ENCODE measurements at regions not wholly inside any gene's neighbourhood (a gene's known extent, or its start where the extent isn't known, plus 50 kb on each side); places are given as distances from the start of the nearest gene placed in this dataset.
"Not testable (repeated sequence)": the region's sequence is repeated elsewhere in the genome, so short reads cannot be mapped to it uniquely, and the experiment has no call there.

DNA sequence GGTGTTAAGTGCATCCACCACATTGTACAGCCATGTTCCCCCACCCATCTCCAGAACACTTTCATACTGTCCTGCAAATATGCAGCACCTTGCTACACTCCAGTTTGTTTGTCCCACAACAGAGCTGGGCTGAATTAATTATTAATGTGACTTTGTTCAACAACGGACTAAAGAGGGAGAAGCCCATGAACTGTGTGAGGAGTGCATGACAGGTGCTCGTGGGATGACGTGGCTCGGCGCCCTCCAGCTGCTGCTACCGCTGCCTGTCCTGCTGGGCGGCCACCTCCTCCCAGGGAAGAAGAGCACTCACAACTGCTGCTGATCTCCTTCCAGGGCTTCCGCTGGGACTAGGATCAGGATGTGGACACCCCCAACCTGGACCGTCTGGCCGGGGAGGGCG is 111.2 kb upstream of the DEFB108B start:
- DNase-seq (ENCODE audit: low read depth in 3 of 3) = not testable (repeated sequence)

GRCh38 chr11:71723991-71724390 is 109.0 kb upstream of the DEFB108B start:
- not testable (repeated sequence) for DNase-seq (ENCODE audit: low read depth in 3 of 3)

- DNase-seq (ENCODE audit: low read depth in 3 of 3) = not testable (repeated sequence)
These were observed 102.3 kb upstream of the DEFB108B start for GRCh38 chr11:71730748-71731147.

GRCh38 chr11:71734368-71734767 is 98.6 kb upstream of the DEFB108B start:
- not testable (repeated sequence) for DNase-seq (ENCODE audit: low read depth in 3 of 3)

- DNase-seq (ENCODE audit: low read depth in 3 of 3) = not testable (repeated sequence)
These were observed 94.7 kb upstream of the DEFB108B start for GRCh38 chr11:71738317-71738716.

DNA sequence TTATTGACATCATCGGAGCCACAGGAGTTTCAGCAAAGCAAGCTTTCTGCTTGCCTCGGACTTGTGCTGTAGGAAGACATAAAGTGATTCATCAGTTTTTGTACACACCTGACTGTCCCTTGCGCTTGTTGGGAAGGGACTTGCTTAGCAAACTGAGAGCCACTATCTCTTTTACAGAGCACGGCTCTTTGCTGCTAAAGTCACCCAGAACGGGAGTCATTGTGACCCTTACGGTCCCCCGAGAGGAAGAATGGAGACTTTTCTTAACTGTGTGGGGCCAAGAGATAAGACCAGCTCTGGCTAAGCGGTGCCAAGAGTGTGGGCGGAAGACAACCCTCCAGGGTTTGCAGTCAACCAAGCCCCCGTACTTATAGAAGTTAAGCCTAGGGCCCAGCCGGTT is 89.6 kb upstream of the DEFB108B start:
- not testable (repeated sequence) for DNase-seq (ENCODE audit: low read depth in 3 of 3)

DNA sequence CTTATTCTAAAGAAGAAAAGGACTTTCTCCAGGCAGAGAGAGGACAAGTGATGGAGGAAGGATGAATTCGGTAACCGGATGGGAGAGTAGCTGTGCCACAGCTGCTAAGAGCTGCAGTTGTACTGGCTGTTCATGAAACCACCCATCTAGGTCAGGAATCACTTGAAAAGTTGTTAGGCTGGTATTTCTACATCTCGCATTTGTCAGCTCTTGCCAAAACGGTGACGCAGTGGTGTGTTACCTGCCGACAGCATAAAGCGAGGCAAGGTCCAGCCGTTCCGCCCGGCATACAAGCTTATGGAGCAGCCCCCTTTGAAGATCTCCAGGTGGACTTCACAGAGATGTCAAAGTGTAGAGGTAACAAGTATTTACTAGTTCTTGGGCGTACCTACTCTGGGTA is 87.3 kb upstream of the DEFB108B start:
- not testable (repeated sequence) for DNase-seq (ENCODE audit: low read depth in 3 of 3)

GRCh38 chr11:71746263-71746662 is 86.7 kb upstream of the DEFB108B start:
- not testable (repeated sequence) for DNase-seq (ENCODE audit: low read depth in 3 of 3)

GRCh38 chr11:71748965-71749620 is 83.9 kb upstream of the DEFB108B start:
- DNase-seq (ENCODE audit: low read depth in 3 of 3) = not testable (repeated sequence)

GRCh38 chr11:71750908-71751307 is 82.1 kb upstream of the DEFB108B start:
- not testable (repeated sequence) for DNase-seq (ENCODE audit: low read depth in 3 of 3)

DNA sequence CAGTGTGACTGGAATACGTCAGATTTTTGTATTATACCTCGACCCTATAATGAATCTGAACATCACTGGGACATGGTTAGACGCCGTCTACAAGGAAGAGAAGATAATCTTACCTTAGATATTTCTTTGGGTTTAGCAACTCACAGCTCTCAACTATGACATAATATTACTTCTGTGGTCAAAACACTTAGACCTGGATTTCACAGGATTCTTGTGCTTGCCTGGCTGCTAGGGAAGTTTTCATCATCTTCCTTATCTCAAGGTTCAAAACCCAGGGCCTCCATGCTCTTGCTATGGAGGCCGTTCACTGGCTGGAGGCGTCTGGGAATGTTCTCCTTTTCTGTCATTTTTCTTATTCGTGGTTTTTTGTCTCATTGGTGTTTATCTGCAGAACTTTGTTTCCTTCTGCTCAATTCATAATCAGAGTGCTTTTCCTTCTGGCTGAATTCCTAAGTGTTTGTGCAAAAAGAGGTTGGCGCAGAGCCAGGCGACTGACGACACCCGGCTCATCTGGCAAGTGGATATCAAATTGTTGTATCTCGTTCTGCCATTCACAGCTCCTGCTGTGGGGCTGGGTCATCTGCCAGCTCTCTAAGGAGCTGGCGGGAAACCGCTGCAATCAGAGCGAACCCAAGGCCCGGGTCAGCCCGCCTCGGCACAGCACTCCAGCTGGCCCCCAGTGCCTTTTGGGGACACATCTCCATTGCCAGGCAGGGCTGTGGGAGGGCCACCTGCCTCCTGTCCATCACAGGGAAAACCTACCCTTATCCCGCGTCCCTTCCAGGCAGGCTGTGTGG is 68.1 kb upstream of the DEFB108B start:
- DNase-seq (ENCODE audit: low read depth in 3 of 3) = not testable (repeated sequence)

GRCh38 chr11:71767016-71767415 is 66.0 kb upstream of the DEFB108B start:
- DNase-seq (ENCODE audit: low read depth in 3 of 3) = not testable (repeated sequence)

DNA sequence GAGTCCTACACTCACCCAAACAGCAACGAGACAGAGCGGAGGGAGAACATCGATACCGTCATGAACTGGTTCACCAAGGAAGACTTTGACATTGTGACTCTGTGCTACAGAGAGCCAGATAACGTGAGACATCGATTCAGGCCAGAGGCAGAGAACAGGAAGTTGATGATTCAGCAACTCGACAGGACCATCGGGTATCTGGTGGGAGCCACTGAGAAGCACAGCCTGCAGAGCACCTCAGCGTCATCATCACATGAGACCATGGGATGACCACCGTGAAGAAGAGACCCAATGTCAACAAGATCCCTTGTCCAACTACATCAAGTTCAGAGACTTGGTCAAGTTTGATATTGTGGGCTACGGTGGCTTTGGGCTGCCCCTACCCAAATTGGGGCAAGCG is 60.8 kb upstream of the DEFB108B start:
- not testable (repeated sequence) for DNase-seq (ENCODE audit: low read depth in 3 of 3)

DNA sequence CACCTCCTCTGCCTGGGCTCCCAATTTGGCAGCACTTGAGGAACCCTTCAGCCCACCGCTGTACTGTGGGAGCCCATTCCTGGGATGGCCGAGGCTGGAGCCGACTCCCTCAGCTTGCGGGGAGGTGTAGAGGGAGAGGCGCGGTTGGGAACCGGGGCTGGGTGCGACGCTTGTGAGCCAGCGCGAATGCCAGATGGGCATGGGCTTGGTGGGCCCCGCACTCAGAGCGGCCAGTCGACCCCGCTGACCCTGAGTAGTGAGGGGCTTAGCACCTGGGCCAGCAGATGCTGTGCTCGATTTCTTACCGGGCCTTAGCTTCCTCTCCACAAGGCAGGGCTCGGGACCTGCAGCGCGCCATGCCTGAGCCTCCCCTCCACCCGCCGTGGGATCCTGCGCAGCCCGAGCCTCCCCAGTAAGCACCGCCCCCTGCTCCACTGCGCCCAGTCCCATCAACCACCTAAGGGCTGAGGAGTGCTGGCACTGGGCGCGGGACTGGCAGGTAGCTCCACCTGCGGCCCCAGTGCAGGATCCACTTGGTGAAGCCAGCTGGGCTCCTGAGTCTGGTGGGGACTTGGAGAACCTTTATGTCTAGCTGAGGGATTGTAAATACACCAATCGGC is 58.3 kb upstream of the DEFB108B start:
- DNase-seq (ENCODE audit: low read depth in 3 of 3) = no peak

GRCh38 chr11:71780116-71780515 is 52.9 kb upstream of the DEFB108B start:
- not testable (repeated sequence) for DNase-seq (ENCODE audit: low read depth in 3 of 3)

DNA sequence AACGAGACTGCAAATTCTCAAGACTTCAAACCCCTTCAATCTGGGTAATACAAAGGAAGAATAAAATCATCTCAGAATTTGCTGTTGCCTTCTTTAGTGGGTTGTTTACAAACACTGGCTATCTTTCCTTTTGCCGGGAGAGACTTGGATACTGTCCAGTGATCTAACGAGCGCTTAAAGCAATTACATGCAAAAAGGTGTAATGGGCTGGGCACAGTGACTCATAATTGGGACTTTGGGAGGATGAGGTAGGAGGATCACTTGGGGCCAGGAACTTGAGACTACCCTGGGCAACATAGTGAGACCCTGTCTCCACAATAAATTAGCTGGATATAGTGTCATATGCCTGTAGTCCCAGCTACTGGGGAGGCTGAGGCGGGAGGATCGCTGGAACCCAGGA is 52.2 kb upstream of the DEFB108B start:
- DNase-seq (ENCODE audit: low read depth in 3 of 3) = not testable (repeated sequence)

DNA sequence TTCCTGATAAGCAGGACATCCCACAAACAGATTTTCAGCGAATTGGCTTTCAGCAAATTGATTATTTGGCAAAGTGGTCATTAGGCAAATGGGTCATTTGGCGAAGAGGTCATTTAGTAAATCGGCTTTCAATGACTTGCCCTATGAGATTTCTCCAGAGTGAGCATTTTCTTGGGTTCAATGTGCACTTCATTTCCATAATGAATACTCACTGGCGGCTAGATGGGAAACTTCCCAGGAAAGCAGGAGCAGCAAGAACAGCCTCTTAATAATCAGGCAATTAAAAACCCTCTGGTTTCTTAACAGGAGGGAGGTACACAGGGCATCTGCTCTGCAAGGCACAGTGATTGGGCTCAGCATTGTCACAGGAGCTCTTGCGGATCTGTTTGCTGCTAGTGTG is 51.5 kb upstream of the DEFB108B start:
- DNase-seq (ENCODE audit: low read depth in 3 of 3) = not testable (repeated sequence)

- not testable (repeated sequence) for DNase-seq (ENCODE audit: low read depth in 3 of 3)
These were observed 50.7 kb upstream of the DEFB108B start for GRCh38 chr11:71782229-71782861.

DNA sequence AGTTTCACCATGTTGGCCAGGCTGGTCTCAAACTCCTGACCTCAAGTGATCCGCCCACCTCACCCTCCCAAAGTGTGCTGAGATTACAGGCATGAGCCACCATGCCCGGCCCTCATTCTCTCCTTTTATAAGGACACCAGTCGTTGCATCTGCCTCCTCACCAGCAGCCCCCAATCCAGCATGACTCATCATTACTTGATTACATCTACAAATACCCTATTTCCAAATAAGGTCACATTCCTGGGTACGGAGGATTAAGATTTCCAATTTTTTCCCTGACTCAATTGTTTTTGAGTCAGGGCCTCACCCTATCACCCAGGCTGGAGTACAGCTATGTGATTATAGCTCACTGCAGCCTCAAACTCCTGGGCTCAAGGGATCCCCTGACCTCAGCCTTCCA is 49.8 kb upstream of the DEFB108B start:
- DNase-seq (ENCODE audit: low read depth in 3 of 3) = not testable (repeated sequence)
